DND-41 (cell line): ENCODE measurements at regions not wholly inside any gene's neighbourhood (a gene's known extent, or its start where the extent isn't known, plus 50 kb on each side); places are given as distances from the start of the nearest gene placed in this dataset.
A peak's percentile ranks its signal among the peaks of the same experiment; 100 is the strongest.

ENCODE experiments used
- ATAC-seq: fragments of 200-7000 bp; cut with Tn5 transposase; 3 replicates; pipeline ENCODE4 v1.9.1; 2021; ENCODE audit warnings: low read depth; ENCODE audit not compliant: insufficient read depth
- DNase-seq: peaks from one replicate; pipeline ENCODE4 v3.0.0-alpha.2; 2020
- H2AFZ ChIP-seq: 2 replicates; pipeline ENCODE4 v1.6.0; 2012; ENCODE audit warnings: low read depth, low read length
- H3K27ac ChIP-seq: 2 replicates; pipeline ENCODE4 v1.5.1; 2012; ENCODE audit warnings: low read length, inconsistent platforms
- H3K27me3 ChIP-seq: fragments of 200-600 bp; sonication (generic); 2 replicates; pipeline ENCODE4 v1.6.0; 2012; ENCODE audit warnings: low read length, mild to moderate bottlenecking, inconsistent platforms; ENCODE audit not compliant: insufficient read depth, poor library complexity
- H3K36me3 ChIP-seq: 2 replicates; pipeline ENCODE4 v1.5.1; 2012; ENCODE audit warnings: low read length, inconsistent platforms; ENCODE audit not compliant: insufficient read depth
- H3K4me1 ChIP-seq: 2 replicates; pipeline ENCODE4 v1.5.1; 2012; ENCODE audit warnings: mild to moderate bottlenecking, low read length; ENCODE audit not compliant: insufficient read depth
- H3K4me2 ChIP-seq: 2 replicates; pipeline ENCODE4 v1.6.0; 2012; ENCODE audit warnings: mild to moderate bottlenecking, moderate library complexity, low read length, inconsistent platforms; ENCODE audit not compliant: insufficient read depth
- H3K4me3 ChIP-seq, 2 experiments: fragments of 200-600 bp in 1 of 2; shearing (Covaris generic) in 1 of 2; 2 replicates each; pipeline ENCODE4 v1.5.1; 2012 to 2016; ENCODE audit warnings: inconsistent platforms in 2 of 2, low read length in 2 of 2, mild to moderate bottlenecking in 2 of 2, low read depth in 1 of 2, moderate library complexity in 1 of 2
- H3K79me2 ChIP-seq: 2 replicates; pipeline ENCODE4 v1.6.0; 2012; ENCODE audit warnings: low read length, inconsistent platforms; ENCODE audit not compliant: insufficient read depth
- H3K9ac ChIP-seq: 2 replicates; pipeline ENCODE4 v1.6.0; 2012; ENCODE audit warnings: low read depth, mild to moderate bottlenecking, inconsistent platforms, low read length, moderate library complexity
- H3K9me3 ChIP-seq: 2 replicates; pipeline ENCODE4 v1.5.1; 2012; ENCODE audit warnings: low read length, moderate library complexity, mild to moderate bottlenecking, inconsistent platforms; ENCODE audit not compliant: insufficient read depth, severe bottlenecking
- H4K20me1 ChIP-seq: 2 replicates; pipeline ENCODE4 v1.6.0; 2012; ENCODE audit warnings: low read length; ENCODE audit not compliant: insufficient read depth
- EZH2 ChIP-seq: IDR thresholded peaks from 3 replicates; pipeline ENCODE4 v1.6.1; 2012; ENCODE audit warnings: borderline replicate concordance, low read depth, mild to moderate bottlenecking, moderate library complexity, low read length, inconsistent platforms; ENCODE audit not compliant: severe bottlenecking
- TF ChIP-seq, protein P1 (sequence below): IDR thresholded peaks from 2 replicates; pipeline ENCODE4 v1.5.1; 2012; ENCODE audit warnings: borderline replicate concordance, low read length, moderate library complexity, mild to moderate bottlenecking; ENCODE audit not compliant: poor library complexity, severe bottlenecking; ENCODE audit errors: extremely low read depth

DNA sequence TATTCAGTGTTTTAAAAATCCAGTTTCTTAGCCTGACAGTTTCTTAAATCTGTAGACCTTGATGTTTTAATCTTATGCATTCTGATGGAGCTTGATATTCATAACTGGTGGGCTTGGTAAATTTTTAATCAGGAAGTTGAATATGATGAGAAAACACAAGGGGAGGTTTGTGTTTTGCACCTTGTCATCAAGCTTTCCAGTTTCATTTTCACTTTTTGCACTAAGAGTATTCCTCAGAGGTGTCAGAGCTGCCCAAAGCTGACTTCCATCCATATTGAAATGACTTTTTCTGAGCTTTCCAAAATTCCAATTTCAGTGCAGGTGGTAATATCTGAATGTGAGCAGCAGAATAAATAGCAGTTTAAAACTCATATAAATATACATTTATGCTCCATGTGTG, 555.0 kb upstream of the RBFOX1 start:
- no peaks in the 10 kb centered on the region for H4K20me1 ChIP-seq
- peak overlapping the region; percentile 71 for H2AFZ ChIP-seq
- no peak overlapping the region for H3K9ac ChIP-seq
- ATAC-seq = peak; percentile 45; the same call in 1 of the 3 replicates
- TF ChIP-seq, protein P1, sequence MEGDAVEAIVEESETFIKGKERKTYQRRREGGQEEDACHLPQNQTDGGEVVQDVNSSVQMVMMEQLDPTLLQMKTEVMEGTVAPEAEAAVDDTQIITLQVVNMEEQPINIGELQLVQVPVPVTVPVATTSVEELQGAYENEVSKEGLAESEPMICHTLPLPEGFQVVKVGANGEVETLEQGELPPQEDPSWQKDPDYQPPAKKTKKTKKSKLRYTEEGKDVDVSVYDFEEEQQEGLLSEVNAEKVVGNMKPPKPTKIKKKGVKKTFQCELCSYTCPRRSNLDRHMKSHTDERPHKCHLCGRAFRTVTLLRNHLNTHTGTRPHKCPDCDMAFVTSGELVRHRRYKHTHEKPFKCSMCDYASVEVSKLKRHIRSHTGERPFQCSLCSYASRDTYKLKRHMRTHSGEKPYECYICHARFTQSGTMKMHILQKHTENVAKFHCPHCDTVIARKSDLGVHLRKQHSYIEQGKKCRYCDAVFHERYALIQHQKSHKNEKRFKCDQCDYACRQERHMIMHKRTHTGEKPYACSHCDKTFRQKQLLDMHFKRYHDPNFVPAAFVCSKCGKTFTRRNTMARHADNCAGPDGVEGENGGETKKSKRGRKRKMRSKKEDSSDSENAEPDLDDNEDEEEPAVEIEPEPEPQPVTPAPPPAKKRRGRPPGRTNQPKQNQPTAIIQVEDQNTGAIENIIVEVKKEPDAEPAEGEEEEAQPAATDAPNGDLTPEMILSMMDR = no peak
- TF ChIP-seq EZH2 = no peak
- no peak overlapping the region; a peak in 1 of 4 replicates for H3K4me3 ChIP-seq
- H3K27me3 ChIP-seq = no peaks in the 10 kb centered on the region
- DNase-seq = no peak
- peak overlapping the region; percentile 50 for H3K4me2 ChIP-seq
- peaks cover 12% of the 10 kb centered on the region; the same call in 1 of the 2 replicates for H3K4me1 ChIP-seq
- no peak overlapping the region for H3K27ac ChIP-seq
- no peaks in the 10 kb centered on the region for H3K36me3 ChIP-seq
- no peaks in the 10 kb centered on the region for H3K9me3 ChIP-seq
- no peaks in the 10 kb centered on the region for H3K79me2 ChIP-seq

DNA sequence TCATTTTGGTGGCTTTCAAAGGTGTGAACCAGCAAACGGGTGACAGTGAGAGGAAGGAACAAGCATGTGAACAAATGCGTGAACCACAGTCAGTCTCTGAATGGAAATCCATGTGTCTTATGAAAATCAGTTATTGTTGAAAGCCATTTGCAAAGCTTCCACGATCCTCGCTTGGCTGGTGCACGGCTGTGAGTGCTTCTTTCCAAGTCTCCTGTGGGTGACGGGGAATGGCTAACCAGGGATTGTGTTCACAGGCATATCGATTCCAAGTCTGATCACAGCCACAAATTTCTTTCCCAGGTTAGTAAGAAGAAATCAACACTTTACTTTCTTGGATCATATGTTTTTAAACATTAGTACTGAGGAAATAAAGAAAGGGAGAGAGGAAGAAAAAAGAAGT, 556.9 kb upstream of the RBFOX1 start:
- TF ChIP-seq, protein P1 = no peak
- TF ChIP-seq EZH2 = no peak
- no peak overlapping the region for H3K4me2 ChIP-seq
- H3K79me2 ChIP-seq = no peaks in the 10 kb centered on the region
- ATAC-seq = no peak
- H3K4me1 ChIP-seq = peaks cover 14% of the 10 kb centered on the region; the same call in 1 of the 2 replicates
- no peaks in the 10 kb centered on the region for H3K9me3 ChIP-seq
- no peaks in the 10 kb centered on the region for H3K27me3 ChIP-seq
- no peak overlapping the region for H3K27ac ChIP-seq
- H3K36me3 ChIP-seq = no peaks in the 10 kb centered on the region
- no peak overlapping the region for H3K4me3 ChIP-seq
- no peak for DNase-seq
- no peak overlapping the region for H3K9ac ChIP-seq
- no peak overlapping the region for H2AFZ ChIP-seq
- H4K20me1 ChIP-seq = no peaks in the 10 kb centered on the region

DNA sequence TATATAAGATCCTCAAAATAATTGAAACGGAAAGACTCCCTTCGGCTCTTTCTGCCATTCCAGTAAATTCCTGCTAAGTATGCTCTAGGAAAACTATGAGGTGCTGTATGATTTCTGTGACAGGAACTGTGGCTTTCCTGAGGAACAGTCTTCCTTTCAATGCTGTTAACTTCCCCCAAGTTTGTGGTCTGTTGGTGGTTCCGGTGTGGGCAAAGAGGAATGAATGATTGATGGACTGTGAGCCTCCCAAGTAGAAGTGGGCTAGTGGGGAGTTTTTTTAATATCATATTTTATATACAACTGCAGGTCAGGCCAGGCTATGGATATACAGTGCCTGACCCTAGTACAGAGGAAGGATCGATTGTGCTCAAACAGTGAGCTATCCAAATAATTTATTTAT, 560.7 kb upstream of the RBFOX1 start:
- ATAC-seq = no peak
- 0 out of 2 replicates have a peak, but pooled peaks cover 3% of the 10 kb centered on the region for H3K4me1 ChIP-seq
- no peaks in the 10 kb centered on the region for H3K9me3 ChIP-seq
- H3K79me2 ChIP-seq = no peaks in the 10 kb centered on the region
- H3K27me3 ChIP-seq = no peaks in the 10 kb centered on the region
- no peak for DNase-seq
- H3K4me3 ChIP-seq = no peak overlapping the region
- H4K20me1 ChIP-seq = no peaks in the 10 kb centered on the region
- no peak overlapping the region for H2AFZ ChIP-seq
- TF ChIP-seq, protein P1 = no peak
- no peak for TF ChIP-seq EZH2
- no peak overlapping the region for H3K27ac ChIP-seq
- no peak overlapping the region for H3K4me2 ChIP-seq
- no peak overlapping the region for H3K9ac ChIP-seq
- H3K36me3 ChIP-seq = no peaks in the 10 kb centered on the region

DNA sequence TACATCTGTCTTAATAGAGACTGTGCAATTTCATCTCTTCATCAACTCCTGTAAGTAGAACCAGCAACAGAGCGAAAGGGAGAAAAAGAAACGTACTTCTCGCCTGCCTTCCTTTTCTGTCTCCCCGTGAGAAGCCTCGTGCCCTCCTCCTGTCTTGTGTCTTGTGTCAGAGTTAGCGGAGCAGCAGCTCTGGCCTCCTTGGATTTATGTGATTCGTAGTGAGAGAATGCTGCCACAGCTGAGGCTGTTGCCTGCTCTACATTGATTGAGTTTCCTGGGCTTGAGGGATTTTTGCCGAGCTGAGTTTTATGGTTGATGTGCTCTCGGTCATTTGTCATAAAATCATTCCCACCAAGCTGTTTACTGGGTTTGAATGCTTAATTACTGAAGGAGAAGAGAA, 579.1 kb upstream of the RBFOX1 start:
- Histone ChIP-seq H3K27me3 (no peaks in the 10 kb centered on the region), H3K4me2 (no peak overlapping the region), H3K27ac (no peak overlapping the region), H3K9me3 (no peaks in the 10 kb centered on the region), H2AFZ (no peak overlapping the region), H3K36me3 (no peaks in the 10 kb centered on the region), H3K4me3 (no peak overlapping the region), H3K9ac (no peak overlapping the region), H3K79me2 (no peaks in the 10 kb centered on the region), H4K20me1 (no peaks in the 10 kb centered on the region), H3K4me1 (no peaks in the 10 kb centered on the region)
- TF ChIP-seq, protein P1 = no peak
- no peak for TF ChIP-seq EZH2
- no peak for ATAC-seq
- DNase-seq = no peak
